ENCODE measurements at regions not wholly inside any gene's neighbourhood (a gene's known extent, or its start where the extent isn't known, plus 50 kb on each side); places are given as distances from the start of the nearest gene placed in this dataset.

DNA sequence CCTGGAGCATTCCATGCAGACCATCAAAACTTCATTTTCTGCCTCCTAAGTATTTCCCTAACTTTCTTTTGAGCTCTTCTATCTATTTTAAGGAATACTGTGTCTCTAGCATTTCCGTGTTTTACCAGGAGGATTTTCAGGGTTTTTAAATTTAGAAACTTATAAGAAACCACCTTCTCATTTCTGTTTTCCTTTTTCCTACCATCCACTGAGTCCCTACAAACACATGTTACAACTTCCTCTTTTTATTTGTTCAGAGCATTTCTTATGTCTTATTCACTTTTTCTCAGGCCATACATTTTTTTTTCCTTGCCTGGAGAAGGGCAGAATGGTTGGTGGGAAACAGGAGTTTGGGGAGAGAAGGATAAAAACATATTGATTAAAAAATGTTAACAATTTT lies 130.0 kb upstream of the BMP5 start:
- no peak for DNase-seq

DNA sequence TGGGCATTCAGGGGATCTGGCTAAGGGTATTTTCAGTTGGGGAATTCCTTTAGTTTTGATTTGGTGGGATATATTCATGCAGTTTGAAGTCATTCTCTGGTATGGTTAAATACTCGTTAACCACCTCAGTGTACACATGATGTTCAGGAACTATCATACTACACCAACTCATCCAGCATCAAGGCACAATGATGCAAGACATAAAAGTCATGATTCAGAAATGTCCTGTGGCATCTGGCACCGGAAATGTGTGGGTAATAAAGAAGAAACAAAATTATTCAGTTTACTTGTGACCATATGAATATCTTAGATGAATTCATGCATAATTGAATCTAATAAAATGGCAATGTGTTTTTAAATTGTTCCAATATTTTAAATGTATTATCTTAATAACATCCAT lies 129.0 kb upstream of the BMP5 start:
- DNase-seq = no peak

DNA sequence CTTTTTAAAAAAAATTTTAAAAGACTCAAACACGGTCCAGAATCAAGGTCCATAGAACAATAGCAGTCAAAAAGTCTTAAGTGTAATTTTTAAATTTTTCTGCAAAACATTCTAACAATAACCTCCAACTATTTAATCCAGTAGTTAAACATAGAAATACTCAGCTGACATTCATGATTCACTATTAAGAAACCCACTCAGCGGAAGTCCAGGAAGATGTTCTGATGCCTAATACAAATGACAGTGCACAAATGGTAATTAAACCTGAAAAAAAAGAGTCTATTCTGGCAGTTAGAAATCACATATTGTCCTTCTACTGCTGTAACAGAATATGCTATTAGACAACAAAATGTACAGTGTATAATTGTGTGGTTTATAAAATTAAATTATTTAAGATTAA lies 128.2 kb upstream of the BMP5 start:
- no peak for DNase-seq

DNA sequence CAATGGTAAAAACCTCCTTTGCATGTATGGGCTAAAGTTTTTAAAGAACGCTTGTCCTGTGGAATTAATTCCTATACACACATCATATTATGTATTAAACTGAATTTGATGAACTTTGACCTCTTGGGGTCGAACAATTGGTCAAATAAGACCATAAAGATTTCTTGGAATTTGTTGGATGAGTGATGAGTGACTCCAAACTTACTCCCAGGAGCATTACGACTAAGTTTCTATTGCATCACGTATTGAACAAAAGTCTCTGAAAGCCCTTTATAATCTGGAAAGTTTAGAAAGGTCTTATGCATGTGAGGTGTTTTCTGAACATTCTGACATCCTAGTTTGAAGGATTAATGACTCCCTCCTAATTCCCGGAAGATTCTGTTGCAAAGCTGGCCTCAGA lies 126.9 kb upstream of the BMP5 start:
- no peak for DNase-seq

DNA sequence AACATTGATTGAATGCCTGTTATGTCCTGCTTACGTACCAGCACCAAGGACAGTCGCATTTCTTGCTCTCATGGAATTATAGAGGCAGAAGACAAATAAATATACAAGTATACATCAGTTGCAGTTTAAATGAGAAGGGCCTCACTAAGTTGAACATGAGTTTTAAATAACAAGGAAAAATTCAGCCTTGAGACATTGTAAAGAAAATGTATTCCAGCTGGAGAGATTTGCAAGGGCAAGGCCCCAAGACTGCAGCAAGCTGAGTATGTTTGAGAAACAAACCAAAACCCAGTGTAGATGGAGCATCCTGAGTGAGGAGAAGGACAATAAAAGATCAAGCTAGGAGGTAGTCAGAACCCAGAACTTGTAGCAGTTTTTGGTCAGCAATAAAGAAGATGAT lies 123.2 kb upstream of the BMP5 start:
- no peak for DNase-seq

DNA sequence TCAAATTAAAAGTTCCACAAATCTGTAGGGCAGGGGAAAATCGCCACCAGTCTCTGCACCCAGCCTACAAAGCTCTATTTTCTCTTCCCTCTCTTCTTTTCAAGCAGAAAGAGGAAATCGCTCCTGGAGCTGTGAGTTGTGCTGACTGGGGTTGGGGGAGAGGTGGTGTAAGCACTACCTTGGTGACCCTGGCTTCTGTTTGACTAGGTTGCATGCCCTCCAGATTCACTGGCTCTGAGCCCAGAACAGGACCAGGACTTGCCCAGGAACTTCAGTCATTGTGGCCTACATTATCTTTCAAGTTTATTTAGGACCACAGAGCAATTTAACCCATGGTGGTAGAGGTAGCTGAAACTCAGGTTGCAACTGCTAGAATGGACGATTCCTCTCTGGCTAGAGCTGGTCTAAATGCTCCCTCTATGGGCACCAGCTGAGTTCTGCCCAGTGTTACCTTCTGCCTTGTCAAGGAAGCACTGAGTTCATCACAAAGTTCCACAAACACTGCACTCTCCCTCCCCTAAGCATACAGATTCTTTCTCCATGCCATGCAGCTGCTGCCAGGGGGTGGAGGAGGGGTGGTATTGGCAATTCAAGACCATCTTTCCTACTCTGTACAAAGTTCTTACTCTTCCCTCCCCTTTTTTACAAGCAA lies 122.0 kb upstream of the BMP5 start:
- no peak for DNase-seq

DNA sequence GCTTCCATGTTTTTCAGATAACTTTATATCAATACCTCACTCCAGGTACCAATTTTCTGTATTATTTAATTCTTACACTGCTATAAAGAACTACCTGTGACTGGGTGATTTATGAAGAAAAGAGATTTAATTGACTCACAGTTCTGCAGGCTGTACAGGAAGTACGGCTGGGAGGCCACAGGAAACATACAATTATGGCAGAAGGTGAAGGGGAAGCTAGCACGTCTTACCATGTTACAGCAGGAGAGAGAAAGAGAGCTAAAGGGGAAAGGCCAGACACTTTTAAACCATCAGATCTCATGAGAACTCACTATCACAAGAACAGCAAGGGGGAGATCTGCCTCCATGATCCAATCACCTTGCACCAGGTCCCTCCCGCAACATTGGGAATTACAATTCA lies 119.1 kb upstream of the BMP5 start:
- DNase-seq = no peak

DNA sequence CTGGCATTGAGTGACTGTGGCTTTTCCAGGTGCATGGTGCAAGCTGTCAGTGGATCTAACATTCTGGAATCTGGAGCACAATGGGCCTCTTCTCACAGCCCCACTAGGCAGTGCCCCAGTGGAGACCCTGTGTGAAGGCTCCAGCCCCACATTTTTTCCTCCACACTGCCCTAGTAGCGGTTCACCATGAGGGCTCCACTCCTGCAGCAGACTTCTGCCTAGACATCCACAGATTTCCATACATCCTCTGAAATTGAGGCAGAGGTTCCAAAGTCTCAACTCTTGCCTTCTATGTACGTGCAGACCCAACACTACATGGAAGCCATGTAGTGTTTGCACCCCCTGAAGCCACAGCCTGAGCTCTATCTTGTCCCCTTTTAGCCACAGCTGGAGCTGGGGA lies 118.0 kb upstream of the BMP5 start:
- no peak for DNase-seq

DNA sequence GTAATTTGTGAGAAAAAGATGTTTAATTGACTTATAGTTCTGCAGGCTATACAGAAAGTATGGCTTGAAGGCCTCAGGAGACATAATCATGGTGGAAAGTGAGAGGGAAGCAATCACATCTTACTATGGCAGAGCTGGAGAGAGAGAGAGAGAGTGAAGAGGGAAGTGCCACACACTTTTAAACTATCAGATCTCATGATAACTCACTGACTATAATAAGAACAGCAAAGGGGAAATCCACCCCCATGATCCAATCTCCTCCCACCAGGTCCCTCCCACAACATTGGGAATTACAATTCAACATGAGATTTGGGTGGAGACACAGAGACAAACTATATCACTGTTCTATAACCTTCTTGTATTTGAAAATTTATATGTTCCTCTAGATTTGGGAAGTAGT lies 117.2 kb upstream of the BMP5 start:
- DNase-seq = no peak

DNA sequence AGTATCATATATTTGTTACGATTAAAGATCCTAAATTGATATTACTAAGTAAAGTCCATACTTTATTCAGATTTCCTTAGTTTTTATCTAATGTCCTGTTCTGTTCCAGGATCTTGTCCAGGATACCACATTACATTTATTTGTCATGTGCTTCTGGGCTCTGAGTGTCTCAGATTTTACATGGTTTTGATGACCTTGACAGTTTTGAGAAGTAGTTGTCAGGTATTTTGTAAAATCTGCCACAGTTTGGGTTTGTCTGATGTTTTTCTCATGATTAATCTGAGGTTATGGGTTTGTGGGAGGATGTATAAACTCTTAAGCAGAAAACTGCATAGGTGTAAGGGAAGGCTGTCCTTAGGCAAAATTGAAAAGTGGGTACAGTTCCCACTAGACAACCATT lies 109.9 kb upstream of the BMP5 start:
- no peak for DNase-seq

DNA sequence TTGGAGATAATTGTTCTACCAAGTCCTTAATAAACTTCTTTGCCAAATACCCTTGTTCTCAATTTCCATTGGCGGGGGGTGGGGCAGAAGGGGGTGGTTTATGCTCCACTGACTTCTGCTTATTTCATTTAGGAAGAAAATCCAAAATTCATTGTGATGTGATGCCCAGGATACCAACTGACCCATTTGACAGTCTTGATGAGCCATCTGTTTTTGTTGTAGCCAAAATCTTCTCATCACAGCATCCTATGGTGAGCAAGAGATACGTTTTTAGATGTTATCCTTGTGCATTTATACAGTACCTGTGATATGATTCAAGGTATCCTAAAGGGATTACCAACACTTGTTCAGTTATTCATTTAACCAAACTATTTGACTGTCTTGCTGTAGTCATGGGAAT lies 108.5 kb upstream of the BMP5 start:
- no peak for DNase-seq

DNA sequence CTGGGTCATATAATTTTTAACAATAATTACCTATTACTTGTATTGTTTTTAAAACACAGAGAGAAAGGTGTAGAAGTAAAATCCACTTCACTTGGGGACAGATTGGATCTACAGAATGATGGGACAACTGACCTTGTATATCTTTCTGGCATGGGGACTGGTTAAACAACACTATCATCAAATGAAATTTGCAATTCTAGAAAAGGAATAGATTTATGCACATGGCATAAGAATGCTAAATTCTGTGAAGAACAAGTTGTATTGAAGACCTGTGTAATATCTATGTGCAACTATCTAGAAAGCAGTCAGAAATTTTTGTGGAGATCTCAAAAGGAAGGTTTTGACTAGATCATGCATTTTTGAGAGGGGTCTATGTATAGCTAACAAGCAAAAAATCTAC lies 106.3 kb upstream of the BMP5 start:
- no peak for DNase-seq

DNA sequence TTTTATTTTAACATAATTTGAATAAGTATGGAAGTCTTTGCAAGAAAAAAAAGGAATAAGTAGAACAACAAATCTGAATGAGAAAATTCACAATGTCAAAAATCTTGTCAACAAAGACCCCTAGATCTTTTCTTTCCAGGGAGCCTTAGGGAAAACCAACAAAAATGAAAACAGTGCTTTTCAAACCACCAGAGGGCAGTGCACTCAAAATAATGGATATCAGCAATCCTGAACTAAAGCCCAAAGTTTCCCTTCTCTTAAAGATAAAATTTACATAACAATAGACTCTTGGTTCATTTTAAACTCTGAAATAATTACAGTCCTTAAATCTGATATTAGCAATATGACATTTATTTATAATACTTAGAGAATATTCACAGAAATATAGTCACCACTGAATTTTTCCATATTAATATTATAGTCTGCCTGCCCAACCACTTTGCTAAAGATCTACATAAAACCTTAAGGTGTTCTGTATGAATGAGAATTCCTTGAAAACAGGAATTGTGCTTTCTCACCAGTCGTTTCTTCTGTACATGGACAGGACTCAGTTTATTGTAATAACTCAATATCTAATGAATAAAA lies 105.3 kb upstream of the BMP5 start:
- DNase-seq = peak in 8 of 56 donors; percentile 1 to 16 (median 1)

DNA sequence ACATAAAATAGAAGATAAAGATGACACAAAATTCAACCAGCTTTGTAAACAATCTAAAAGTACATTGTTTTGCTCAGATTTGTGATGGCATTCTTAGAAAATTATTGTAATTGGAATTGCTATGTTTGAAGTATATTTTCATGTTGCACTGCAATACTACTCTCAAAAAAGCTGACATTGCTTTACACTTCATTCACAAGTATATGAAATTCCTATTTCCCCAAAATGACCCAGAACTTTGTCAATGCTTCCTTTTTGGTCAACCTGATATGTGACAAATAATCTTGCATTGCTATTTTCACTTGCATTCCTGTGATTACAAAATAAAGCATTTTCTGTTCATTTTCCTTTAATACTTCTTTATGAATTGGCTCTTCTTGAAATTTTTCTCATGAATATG lies 104.1 kb upstream of the BMP5 start:
- DNase-seq = no peak

DNA sequence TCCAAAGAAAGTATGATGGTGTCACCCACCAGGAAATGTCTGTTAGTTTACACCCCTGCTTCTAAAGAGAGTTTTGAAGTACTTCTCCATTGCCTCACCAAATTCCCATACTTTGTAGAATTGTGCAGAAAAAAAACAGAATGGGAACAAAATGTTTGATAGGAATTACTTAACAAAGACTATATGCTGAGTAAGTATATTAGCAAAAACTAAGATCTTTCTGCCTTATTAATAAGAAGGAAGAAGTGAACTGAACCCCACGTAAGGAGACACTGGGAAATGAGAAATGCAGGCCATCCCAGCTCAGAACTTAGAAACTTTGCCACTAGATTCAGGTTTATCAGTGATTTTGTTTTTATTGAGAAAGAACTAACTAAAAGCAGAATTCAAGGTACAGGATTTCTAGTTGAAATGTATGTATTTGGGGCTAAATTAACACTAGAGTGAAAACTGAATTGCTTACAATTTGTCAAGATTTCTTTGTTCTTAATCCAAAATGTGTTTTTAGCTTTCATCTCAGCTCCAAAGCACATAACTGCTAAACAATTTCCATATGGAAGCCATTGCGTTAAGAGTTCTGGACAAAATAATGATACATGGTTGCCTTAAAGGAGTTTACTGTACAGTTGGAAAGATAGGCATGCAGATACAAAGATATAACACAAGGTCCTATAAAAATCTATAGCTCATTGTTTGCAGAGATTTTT lies 102.7 kb upstream of the BMP5 start:
- no peak for DNase-seq

DNA sequence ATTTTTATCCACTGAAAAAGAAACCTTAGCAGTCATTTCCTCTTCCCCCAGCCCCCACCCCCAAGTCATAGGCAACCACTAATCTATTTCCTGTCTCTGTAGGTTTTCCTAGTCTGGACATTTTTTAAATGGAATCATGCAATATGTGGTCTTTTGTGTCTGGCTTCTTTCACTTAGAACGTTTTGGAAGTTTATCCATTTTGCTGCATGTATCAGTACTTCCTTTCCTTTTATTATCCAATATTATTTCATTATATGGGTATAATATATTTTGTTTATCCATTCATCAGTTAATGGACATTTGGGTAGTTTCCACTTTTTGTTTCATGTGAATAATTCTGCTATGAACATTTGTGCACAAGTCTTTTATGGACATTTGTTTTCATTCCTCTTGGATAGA lies 99.3 kb upstream of the BMP5 start:
- no peak for DNase-seq

DNA sequence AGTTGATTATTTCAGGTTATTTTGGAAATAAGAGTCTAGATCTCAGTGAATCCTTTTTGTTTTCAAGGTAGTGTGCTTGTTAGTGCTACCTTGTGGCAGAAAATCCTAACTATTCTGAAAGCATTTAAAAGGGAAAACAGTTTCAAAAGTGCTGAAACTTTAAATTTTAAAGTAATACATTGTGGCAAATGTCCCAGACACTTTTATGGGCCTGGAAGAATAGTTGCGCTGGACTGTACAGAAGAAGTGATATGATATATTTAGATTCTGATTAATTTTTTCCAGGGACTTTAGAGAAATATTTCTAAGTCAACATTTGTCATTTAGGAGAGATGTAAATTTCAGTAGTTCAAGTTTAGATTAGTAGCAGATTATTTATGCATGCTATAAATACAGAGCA lies 96.7 kb upstream of the BMP5 start:
- DNase-seq = no peak

DNA sequence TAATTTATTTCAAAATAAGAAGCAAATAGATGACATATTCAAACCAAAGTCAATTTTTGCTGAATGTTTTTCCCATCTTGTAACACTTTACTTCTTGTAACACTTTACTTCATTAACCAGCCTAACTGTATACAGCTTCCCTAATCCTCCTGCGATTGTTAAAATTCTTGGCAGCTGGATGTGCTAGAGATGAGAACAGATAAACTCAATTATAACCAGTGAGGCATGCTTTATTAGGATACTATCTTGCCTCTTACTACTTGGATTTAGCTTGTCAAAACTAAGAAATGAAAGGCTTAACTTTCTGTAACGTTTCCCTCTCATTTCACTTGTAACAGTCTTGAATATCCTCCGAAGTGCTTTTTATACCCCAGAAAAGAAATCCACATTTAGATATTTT lies 94.1 kb upstream of the BMP5 start:
- DNase-seq = no peak

DNA sequence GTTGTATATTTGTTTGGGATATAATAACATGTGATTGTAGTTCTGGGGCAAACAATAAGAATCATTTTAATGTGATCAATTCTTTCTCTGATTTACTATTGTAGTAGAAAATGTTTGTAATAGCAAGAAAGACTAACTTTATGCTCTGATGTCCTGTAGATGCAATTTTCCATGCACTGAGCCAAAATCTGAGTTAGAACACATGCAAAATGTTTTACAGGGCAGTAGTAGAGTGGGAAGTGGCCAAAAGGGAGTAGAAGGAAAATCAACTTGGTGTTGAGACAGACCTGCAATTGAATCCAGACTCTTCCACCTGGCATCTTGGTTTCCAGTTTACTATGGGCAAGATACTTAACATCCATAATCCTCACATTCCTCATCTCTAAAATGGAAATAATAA lies 93.5 kb upstream of the BMP5 start:
- no peak for DNase-seq

DNA sequence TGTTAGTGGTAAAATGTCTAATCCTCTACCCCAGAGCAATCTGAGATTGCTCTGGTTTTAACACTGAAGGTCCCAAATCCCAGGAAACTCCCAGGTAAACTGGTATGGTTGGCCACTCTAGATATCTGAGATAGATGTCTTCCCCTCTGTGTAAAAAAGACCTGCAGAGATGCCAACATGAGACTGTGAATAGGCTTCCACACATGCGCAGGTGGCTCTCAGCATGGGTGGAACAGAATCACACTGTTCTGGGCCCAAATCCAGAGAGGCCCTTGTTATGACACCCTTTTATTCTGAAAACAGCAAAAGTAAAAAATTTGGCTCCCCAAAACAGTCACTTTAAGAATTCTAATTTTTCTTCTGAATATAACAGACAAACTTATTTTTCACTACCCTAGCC lies 88.7 kb upstream of the BMP5 start:
- DNase-seq = no peak

DNA sequence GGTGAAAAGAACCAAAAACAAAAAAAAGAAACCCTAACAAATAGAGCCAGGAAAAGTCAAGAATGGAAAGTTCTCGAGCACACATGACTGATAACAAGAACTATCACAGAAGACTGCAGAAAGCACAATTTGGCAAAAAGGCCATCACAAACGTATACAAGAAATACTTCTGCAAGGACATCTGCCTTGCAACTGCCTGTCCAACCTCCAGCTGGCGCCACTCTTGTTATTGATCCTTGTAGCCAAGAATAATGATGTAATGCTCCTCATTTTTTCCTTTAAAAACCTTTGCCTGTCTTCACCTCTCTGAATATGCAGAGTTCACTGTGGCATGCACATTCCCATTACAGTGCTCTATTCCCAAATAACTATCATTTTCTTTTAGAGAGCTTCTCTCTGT lies 87.9 kb upstream of the BMP5 start:
- DNase-seq = no peak

DNA sequence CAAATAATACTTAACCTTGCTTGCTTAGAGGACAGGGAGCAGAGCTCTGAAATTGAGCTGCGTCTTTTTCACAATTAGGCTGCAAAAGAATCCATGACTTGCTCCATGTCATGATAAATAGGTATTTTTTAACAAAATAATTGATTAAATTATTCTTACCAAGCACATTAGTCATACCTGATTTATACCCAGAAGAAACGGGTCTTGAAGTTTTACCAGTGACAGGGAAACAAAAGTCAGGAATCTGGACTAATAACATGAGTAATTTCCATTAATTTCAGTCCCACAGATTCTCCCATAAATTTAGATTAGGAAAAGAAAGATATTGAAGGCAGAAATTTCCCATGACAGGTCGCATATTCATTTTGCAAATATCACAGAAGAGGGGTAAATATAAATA lies 85.0 kb upstream of the BMP5 start:
- DNase-seq = no peak

DNA sequence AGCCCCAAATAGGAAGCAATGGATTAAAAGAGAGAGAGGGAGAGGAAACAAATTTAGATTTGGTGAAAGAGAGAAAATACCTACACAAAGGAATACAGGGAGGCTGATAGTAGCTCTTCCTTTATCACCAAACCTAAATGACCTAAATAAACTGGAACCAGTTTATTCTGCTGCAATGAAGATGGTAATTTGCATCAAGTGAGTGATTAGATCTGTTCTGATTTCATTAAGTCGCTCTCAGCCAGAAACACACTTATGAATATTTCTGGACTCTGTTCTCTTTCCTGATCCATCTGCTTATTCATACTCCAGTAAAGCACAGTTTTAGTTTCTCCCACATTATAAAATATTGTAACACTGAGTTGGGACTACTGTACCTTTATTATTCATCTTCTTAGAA lies 83.4 kb upstream of the BMP5 start:
- DNase-seq = no peak

Data from nucleus accumbens (tissue), 56 donors.